ENCODE measurements at regions not wholly inside any gene's neighbourhood (a gene's known extent, or its start where the extent isn't known, plus 50 kb on each side); places are given as distances from the start of the nearest gene placed in this dataset.

GRCh38 chr1:173295995-173296394 lies 88.9 kb upstream of the TNFSF4 start:
- H2AK5ac ChIP-seq (ENCODE audit: low read depth, low read length), result no peak overlapping the region
- H3K4me1 ChIP-seq (ENCODE audit: control insufficient read depth, insufficient read depth, low read length), result no peaks in the 10 kb centered on the region; the same call in 1 of the 2 replicates
- H2BK20ac ChIP-seq (ENCODE audit: low read depth, low read length), result no peak overlapping the region
- intact Hi-C loops (cut with micrococcal nuclease) (loop anchor here (5.0 kb wide), 1 partner anchor 111 kb away; no protein-coding TSS in a partner anchor), in situ Hi-C loops (cut with MboI; ENCODE audit: low sequenced_read_pairs) (no loop called here), dilution Hi-C loops (cut with HindIII; ENCODE audit: low sequenced_read_pairs, unreplicated experiment) (no loop called here)
- no peaks in the 10 kb centered on the region for H3K36me3 ChIP-seq (ENCODE audit: control insufficient read depth, insufficient read depth, low read length)
- no peaks in the 10 kb centered on the region for H3K27me3 ChIP-seq (ENCODE audit: control insufficient read depth, insufficient read depth, low read length)
- no peak overlapping the region for H2AFZ ChIP-seq (replicated peaks; ENCODE audit: low read length, poor library complexity)
- no peak overlapping the region for H4K8ac ChIP-seq (ENCODE audit: low read depth in 2 of 2, low read length in 2 of 2)
- no peak overlapping the region for H3K23ac ChIP-seq (ENCODE audit: low read depth, low read length)
- no peaks in the 10 kb centered on the region for H3K79me1 ChIP-seq (ENCODE audit: low read depth in 1 of 2, low read length in 2 of 2)
- no peaks in the 10 kb centered on the region for H3K9me1 ChIP-seq (ENCODE audit: insufficient read depth, low read length)
- ChIA-PET CTCF (interaction anchor here (1.1 to 1.2 kb wide), 2 partner anchors 17 to 24 kb away, joined by 3 read pairs; no protein-coding TSS in a partner anchor), POLR2A (ENCODE audit: unreplicated experiment) (no interaction called here)
- no peak overlapping the region for H3K4ac ChIP-seq (ENCODE audit: low read depth, low read length)
- no peak overlapping the region for H3K14ac ChIP-seq (replicated peaks; ENCODE audit: low read depth, low read length)
- BruUV-seq (replicated peaks), result no TSS peak
- no peaks in the 10 kb centered on the region for H3K9me3 ChIP-seq (ENCODE audit: control insufficient read depth, insufficient read depth, low read length)
- DNase-seq, result peak; percentile 37
- no peak overlapping the region for H2BK5ac ChIP-seq (ENCODE audit: low read depth, low read length, poor library complexity, severe bottlenecking)
- no peak overlapping the region for H4K91ac ChIP-seq (ENCODE audit: insufficient read depth, low read depth, low read length)
- no peak overlapping the region for H3K9ac ChIP-seq (ENCODE audit: low read depth, low read length)
- no peak; the same call in 1 of the 2 replicates for ATAC-seq (ENCODE audit: low read depth)
- no peak overlapping the region for H3K4me2 ChIP-seq (ENCODE audit: low read depth, low read length)
- H2BK120ac ChIP-seq (ENCODE audit: low read depth, low read length), result no peak overlapping the region
- no peaks in the 10 kb centered on the region for H4K20me1 ChIP-seq (ENCODE audit: insufficient read depth, low read length)
- WGBS, 2 experiments (ENCODE audit: extremely low coverage in 2 of 2, insufficient read length in 1 of 2), result no CpG with 5 or more reads among the region's 1 CpG
- H3K4me3 ChIP-seq (ENCODE audit: insufficient read depth, low read depth, low read length), result no peak overlapping the region
- no peak overlapping the region for H3K18ac ChIP-seq (ENCODE audit: low read depth, low read length)
- TF ChIP-seq RFX5 (IDR thresholded peaks at IDR 0.05; ENCODE audit: low read depth, low read length), result no peak
- peak; percentile 22; the same call in 1 of the 2 replicates for TF ChIP-seq CEBPB (IDR thresholded peaks at IDR 0.05; ENCODE audit: low read depth, low read length)
- TF ChIP-seq MAZ (IDR thresholded peaks at IDR 0.05; ENCODE audit: borderline replicate concordance, low read depth, low read length), result no peak
- H2AK9ac ChIP-seq (replicated peaks; ENCODE audit: low read depth, low read length, poor library complexity), result no peak overlapping the region
- H4K5ac ChIP-seq (ENCODE audit: low read depth, low read length), result no peak overlapping the region
- no peak overlapping the region for H3K27ac ChIP-seq (ENCODE audit: insufficient read depth, low read length)
- no peak overlapping the region for H3K56ac ChIP-seq (ENCODE audit: extremely low read depth, insufficient read depth, low read length)
- no peak overlapping the region for H2BK15ac ChIP-seq (ENCODE audit: low read depth, low read length)

Data from IMR-90 (cell line).